ENCODE measurements at regions not wholly inside any gene's neighbourhood (a gene's known extent, or its start where the extent isn't known, plus 50 kb on each side); places are given as distances from the start of the nearest gene placed in this dataset.

DNA sequence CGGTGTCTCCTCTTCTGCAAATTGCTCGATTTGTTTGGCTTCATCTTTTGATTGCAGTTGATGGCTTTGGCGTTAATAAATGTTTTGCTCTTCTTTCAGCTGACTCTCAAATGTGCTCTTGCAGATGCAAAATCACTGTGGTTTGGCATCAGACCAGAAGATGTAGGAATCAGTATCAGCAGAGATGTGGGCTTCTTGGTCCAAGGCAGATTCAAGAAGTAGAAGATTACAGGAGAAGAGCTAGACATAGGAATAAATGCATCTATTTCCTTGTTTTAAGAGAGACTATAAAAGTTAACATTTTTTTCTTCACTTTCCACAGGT is 59.8 kb upstream of the BACH1 start:
- intact Hi-C loops (cut with DNase I, micrococcal nuclease), result no loop called here

DNA sequence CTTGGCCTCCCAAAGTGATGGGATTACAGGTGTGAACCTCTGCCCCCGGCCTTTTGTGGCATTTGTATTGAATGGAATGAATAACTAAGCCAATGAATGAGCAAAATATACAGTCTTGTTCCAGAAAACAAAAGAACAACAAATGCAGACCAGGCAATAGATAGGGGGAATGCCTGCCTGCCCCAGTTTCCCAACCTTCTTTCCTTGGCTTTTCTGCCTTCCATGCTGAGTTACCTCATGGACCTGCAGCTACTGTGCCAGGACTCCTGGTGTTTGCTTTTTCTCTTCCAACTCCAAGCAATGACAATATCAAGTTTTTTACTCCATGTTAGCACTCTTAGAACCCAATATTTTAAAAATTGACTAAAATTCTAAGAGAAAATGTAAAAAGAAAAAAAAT is 58.6 kb upstream of the BACH1 start:
- Histone ChIP-seq H3K4me3 (no peak overlapping the region), H3K4me1 (ENCODE audit: low read depth) (peaks cover 3% of the 10 kb centered on the region), H3K36me3 (ENCODE audit: low read depth) (no peaks in the 10 kb centered on the region), H3K9me3 (no peaks in the 10 kb centered on the region)
- intact Hi-C loops (cut with DNase I, micrococcal nuclease), result no loop called here
- no peak for DNase-seq
- TF ChIP-seq, protein P1, sequence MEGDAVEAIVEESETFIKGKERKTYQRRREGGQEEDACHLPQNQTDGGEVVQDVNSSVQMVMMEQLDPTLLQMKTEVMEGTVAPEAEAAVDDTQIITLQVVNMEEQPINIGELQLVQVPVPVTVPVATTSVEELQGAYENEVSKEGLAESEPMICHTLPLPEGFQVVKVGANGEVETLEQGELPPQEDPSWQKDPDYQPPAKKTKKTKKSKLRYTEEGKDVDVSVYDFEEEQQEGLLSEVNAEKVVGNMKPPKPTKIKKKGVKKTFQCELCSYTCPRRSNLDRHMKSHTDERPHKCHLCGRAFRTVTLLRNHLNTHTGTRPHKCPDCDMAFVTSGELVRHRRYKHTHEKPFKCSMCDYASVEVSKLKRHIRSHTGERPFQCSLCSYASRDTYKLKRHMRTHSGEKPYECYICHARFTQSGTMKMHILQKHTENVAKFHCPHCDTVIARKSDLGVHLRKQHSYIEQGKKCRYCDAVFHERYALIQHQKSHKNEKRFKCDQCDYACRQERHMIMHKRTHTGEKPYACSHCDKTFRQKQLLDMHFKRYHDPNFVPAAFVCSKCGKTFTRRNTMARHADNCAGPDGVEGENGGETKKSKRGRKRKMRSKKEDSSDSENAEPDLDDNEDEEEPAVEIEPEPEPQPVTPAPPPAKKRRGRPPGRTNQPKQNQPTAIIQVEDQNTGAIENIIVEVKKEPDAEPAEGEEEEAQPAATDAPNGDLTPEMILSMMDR (IDR thresholded peaks at IDR 0.05), result no peak
- ATAC-seq, result no peak

More for the DNA sequence above, 59.8 kb upstream of the BACH1 start:
- ATAC-seq, result no peak
- DNase-seq, result peak in 1 of 3 donors; percentile 35
- Histone ChIP-seq H3K4me3 (no peak overlapping the region), H3K36me3 (ENCODE audit: low read depth) (no peaks in the 10 kb centered on the region), H3K9me3 (no peaks in the 10 kb centered on the region), H3K4me1 (ENCODE audit: low read depth) (peaks cover 3% of the 10 kb centered on the region)
- TF ChIP-seq, protein P1 (IDR thresholded peaks at IDR 0.05), result no peak

DNA sequence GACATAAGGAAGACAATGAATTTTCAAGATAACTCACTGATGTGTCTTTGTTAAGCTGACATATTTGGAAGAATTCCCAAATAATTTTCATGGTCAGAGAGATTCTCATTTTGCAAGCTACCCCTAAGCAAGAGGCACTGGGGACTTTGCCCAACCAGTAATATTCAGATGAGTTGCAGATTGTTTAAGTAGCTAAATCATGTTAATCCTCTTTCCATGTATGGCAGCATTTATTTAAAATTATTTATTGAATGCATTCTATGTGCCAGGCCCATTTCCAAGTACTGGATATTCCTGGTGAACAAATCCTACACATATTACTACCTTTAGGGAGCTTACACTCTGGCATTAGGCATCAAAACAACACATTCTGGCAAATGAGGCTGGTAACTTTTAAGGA is 56.5 kb upstream of the BACH1 start:
- no peaks in the 10 kb centered on the region for H3K36me3 ChIP-seq (ENCODE audit: low read depth)
- no peak for ATAC-seq
- no peaks in the 10 kb centered on the region for H3K9me3 ChIP-seq
- intact Hi-C loops (cut with DNase I, micrococcal nuclease), result no loop called here
- H3K4me1 ChIP-seq (ENCODE audit: low read depth), result peaks cover 3% of the 10 kb centered on the region
- H3K4me3 ChIP-seq, result no peak overlapping the region
- DNase-seq, result no peak
- TF ChIP-seq, protein P1 (IDR thresholded peaks at IDR 0.05), result no peak

DNA sequence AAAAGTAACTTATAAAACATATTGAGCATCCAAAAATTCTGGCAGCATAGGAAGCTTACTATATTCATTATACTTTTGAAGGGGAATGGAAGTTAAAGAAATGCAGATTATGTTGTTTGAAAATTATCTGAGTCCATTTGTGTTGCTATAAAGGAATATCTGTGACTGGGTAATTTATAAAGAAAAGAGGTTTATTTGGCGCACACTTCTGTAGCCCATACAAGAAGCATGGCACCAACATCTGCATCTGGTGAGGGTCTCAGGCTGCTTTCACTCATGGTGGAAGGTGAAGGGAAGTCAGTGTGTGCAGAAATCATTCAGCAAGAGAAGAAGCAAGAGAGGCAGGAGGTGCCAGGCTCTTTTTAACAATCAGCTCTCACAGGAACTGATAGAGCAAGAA is 55.5 kb upstream of the BACH1 start:
- intact Hi-C loops (cut with DNase I, micrococcal nuclease), result no loop called here
- Histone ChIP-seq H3K4me1 (ENCODE audit: low read depth) (no peaks in the 10 kb centered on the region), H3K9me3 (no peaks in the 10 kb centered on the region), H3K36me3 (ENCODE audit: low read depth) (no peaks in the 10 kb centered on the region), H3K4me3 (no peak overlapping the region)
- ATAC-seq (no peak), DNase-seq (no peak)
- TF ChIP-seq, protein P1 (IDR thresholded peaks at IDR 0.05), result no peak

DNA sequence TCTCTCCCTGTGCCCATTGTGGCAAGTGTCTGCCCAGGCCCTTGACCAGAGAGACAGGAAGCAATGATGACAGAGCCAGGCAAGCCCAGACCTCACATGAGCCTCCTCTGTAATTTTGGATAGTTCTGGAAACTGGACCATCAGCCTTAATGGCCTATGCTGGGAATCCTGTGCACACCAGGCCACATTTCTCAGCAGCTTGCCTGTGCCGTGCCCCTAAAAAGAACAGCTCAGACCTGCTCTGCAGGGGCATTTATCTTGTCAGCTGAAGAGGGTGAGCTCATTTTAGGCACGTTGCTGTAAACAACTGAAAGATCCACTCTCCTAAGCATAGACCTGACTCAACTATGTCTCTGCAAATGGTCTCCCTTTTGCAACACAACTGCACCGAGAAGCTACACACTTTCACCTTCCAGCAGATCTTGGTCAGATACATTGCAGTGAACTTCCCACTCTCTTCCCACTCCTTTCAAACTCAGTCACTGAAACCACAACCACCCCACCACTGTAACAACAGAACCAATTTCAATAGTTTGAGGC is 53.5 kb upstream of the BACH1 start:
- Histone ChIP-seq H3K9me3 (no peaks in the 10 kb centered on the region), H3K4me1 (ENCODE audit: low read depth) (no peaks in the 10 kb centered on the region), H3K4me3 (no peak overlapping the region), H3K36me3 (ENCODE audit: low read depth) (no peaks in the 10 kb centered on the region)
- intact Hi-C loops (cut with DNase I, micrococcal nuclease), result no loop called here
- DNase-seq, result no peak
- TF ChIP-seq, protein P1 (IDR thresholded peaks at IDR 0.05), result no peak
- no peak for ATAC-seq

DNA sequence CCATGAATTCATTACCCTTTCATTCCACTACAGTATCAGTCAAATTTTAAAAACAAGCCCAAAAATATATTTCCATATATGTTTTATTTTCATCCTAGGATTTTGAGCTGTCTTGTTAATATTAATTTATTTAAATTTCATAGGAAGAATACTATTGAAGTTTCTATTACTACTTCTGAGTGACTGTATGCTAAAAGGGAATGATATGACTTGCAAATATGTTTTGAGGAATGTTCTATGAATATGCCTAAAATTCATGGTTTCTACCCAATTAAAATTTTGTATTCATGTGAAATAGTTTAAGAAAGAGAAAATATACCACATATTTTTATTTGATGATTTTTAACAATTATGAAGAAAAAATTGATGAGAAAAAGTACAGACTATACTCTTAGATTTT is 52.9 kb upstream of the BACH1 start:
- Histone ChIP-seq H3K4me1 (ENCODE audit: low read depth) (no peaks in the 10 kb centered on the region), H3K36me3 (ENCODE audit: low read depth) (no peaks in the 10 kb centered on the region), H3K4me3 (no peak overlapping the region), H3K9me3 (no peaks in the 10 kb centered on the region)
- intact Hi-C loops (cut with DNase I, micrococcal nuclease), result no loop called here
- no peak for DNase-seq
- TF ChIP-seq, protein P1 (IDR thresholded peaks at IDR 0.05), result no peak
- ATAC-seq, result no peak
